RKO (cell line): ENCODE measurements at regions not wholly inside any gene's neighbourhood (a gene's known extent, or its start where the extent isn't known, plus 50 kb on each side); places are given as distances from the start of the nearest gene placed in this dataset.
A peak's percentile ranks its signal among the peaks of the same experiment; 100 is the strongest.
"Not testable (repeated sequence)": the region's sequence is repeated elsewhere in the genome, so short reads cannot be mapped to it uniquely, and the experiment has no call there.

ENCODE experiments used
- DNase-seq: peaks from one replicate; pipeline ENCODE4 v3.0.0-alpha.2; 2016; ENCODE audit warnings: low spot score

DNA sequence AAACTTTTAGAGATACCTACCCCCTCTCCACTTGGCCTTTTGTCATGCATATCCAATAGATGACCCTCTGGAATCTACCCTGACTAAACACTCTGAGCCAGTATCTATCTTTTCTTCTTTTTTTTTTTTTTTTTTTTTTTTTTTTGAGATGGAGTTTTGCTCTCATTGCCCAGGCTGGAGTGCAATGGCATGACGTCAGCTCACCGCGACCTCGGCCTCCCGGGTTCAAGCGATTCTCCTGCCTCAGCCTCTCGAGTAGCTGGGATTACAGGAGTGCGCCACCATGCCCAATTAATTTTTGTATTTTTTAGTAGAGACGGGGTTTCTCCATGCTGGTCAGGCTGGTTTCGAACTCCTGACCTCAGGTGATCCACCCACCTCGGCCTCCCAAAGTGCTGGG is 50.8 kb upstream of the GRIN2B start:
- DNase-seq, result not testable (repeated sequence)

DNA sequence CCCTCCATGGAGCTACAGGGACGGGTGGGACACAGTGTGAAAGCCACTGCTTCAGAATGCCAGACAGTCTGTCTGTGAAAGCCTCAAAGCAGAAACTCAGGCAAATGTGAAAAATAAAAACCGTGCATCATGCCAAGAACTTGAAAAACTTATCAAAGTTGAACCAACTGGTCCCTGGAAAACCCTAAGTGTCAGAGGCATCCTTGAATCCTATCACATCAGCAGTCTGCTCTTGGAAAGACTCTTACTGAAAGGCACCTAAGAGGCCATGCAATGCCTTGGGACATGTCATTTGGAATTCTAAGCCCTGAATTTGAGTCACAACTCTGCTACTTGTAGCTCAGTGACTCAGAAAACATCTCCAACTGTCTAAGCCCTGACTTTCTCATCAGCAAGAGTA is 62.4 kb upstream of the GRIN2B start:
- DNase-seq, result no peak

DNA sequence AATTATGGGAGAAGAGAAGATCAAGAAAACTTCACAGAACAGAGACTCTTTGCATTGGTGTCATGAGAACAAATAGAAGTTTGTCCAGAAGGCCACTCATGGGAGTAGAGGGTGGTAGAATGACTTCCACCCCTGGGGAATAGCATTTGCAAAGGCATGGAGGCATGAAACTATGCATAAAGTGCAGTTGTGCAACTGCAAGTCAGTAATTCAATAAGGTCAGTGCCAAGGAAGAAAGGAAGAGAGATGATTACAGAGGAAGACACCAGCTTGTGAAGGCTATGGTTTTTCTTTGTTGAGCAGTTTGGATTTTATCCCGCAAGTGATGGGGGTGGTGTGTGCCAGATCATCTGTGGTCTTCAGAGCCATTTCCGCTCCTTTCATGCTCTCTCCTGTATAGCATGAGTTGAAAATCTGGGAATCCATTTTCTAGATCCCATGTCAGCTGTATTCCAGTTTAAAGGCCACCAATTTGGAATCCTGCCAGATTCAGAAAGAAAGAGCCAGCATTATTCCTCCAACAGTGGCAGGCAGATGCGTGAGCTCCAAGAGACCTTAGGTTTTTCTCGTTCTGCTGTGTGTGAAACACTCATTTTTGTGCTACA is 67.6 kb upstream of the GRIN2B start:
- no peak for DNase-seq

DNA sequence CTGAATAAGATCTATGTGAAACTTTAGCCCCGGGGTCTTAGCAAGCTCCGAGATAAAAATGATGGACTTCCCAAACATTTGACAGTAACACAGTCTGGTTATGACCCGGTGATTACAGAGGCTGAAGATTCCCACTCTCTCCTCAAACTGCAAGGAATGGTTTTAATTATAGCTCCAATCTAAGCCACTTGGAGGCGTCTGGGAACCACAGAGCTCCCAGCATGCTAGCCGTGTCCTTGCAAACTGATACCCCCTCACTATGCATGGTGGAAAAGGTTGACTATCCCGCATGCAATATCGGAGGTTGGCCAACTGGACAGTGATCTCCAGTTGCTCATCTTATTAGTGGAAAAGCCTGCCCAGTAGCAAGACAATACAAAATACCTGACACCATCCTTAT is 76.5 kb upstream of the GRIN2B start:
- no peak for DNase-seq

- DNase-seq, result no peak
Observed at GRCh38 chr12:14058717-14059116, 77.3 kb upstream of the GRIN2B start.

GRCh38 chr12:14059548-14059947 is 78.1 kb upstream of the GRIN2B start:
- peak; percentile 23 for DNase-seq

DNA sequence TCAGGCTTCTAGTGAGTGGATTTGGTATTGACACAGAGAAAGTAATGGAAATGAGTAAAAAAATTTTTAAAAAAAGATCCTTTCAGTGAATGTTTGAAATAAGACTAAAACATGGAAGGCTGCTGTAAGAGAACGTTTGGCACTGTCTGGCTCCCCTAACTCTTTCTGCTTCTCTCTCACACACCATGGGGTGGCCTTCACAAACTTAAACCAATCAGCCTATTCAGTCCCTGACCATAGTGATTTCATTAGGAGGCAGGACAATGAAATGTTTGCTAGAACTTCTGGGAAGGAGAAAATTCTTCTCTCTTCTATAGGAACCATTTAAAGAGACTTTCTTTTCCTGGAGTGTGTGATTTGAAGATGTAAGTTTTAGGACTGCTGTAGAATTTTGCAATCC is 84.2 kb upstream of the GRIN2B start:
- no peak for DNase-seq

- DNase-seq, result no peak
Observed at GRCh38 chr12:14066021-14066420, 84.6 kb upstream of the GRIN2B start.

- no peak for DNase-seq
Observed at GRCh38 chr12:14068961-14069360, 87.6 kb upstream of the GRIN2B start.

DNA sequence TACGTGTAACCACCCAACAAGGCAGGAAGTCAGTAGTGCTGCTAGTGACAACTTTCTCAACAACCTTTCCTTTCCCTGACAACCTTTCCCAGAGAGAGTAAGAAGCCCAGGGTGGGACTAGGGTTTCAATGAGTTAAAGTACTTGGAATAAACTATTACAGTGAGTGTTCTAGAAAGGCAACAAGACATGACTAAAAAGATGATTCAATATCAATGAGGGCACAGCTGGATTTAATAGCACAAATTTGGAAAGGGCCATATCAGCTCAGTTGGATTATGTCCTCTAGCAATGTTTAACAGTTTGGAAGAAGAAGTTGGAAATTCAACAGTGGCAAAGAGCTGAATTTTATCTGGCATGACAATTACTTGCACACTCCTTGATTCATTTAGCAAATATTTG is 90.4 kb upstream of the GRIN2B start:
- no peak for DNase-seq

GRCh38 chr12:14072987-14073386 is 91.6 kb upstream of the GRIN2B start:
- DNase-seq, result no peak

DNA sequence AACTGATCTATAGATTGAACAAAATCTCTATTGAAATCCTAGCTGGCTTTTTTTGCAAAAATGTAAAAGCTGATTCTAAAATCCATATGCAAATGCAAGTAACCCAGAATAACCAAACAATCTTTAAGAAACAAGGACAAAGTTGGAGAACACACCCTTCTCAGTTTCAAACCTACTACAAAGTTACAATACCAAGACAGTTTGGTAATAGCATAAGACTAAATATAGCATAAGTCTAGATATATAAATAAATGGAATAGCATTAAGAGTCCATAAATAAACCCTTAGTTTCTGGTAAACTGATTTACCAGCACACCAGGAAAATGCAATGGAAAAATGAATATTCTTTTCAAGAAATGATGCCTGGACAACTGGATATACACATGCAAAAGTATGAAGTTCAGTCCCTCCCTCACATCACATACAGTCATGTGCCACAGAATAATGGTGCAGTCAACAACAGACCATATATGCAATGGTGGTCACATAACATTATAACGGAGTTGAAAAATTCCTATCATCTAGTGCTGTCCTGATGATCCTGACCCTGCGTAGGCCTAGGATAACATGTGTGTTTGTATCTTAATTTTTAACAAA is 94.5 kb upstream of the GRIN2B start:
- DNase-seq, result no peak

DNA sequence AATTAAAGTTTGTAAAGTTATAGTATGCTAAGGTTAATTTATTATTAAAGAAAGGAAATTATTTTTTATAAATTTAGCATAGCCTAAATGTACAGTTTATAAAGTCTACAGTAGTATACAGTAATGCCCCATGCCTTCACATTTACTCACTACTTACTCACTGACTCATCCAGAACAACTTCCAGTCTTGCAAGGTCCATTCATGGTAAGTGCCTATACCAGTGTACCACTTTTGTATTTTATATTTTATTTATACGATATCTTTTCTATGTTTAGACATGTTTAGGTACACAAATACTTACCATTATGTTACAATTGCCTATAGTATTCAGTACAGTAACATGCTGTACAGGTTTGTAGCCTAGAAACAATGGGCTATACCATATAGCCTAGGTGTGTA is 95.1 kb upstream of the GRIN2B start:
- no peak for DNase-seq

DNA sequence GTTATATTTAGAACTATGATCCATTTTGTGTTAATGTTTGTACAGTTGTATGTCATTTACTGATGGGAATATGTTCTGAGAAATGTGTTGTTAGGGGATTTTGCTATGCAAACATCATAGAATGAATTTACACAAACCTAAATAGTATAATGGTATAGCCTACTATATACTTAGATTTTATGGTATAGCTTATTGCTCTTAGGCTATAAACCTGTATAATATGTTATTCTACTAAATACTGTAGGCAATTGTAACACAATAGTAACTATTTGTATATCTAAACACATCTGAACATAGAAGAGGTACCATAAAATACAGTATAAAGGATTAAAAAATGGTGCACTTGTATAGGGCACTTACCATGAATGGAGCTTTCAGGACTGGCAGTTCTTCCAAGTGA is 105.4 kb upstream of the GRIN2B start:
- no peak for DNase-seq

DNA sequence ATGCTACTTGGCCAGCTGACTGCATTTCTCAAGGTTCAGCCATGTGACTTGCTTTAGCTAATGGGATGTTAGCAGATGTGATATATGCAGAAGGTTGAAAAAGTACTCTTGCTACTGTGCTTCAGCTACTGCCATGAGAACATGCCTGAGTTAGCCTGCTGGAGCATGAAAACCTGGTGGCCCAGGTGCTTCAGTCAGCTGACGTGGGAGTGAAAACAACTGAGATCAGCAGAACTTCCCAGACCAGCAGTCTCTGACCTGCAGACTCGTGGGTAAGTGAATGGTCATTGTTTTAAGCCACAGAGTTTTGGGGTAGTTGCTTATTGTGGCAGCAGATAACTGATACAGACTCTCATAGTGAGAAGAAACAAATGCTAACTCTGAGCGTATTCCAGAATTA is 118.6 kb upstream of the GRIN2B start:
- no peak for DNase-seq

DNA sequence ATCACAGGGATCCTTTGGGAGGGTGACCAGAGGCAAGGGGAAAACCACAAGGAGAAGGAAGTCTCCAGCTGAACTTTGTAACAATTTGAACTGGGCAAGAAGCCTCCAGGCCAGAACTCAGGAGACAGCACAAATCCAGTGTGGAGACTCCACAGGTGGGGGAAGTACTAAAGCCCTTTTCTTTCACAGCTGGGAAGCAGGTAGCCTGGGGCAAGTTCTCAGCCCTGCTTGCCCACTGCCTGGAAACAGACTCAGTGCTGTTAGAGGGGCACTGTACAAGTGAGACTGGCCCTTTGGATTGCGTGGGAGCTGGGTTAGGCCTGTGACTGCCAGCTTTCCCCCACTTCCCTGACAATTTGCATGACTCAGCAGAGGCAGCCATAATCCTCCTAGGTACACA is 120.2 kb upstream of the GRIN2B start:
- not testable (repeated sequence) for DNase-seq

DNA sequence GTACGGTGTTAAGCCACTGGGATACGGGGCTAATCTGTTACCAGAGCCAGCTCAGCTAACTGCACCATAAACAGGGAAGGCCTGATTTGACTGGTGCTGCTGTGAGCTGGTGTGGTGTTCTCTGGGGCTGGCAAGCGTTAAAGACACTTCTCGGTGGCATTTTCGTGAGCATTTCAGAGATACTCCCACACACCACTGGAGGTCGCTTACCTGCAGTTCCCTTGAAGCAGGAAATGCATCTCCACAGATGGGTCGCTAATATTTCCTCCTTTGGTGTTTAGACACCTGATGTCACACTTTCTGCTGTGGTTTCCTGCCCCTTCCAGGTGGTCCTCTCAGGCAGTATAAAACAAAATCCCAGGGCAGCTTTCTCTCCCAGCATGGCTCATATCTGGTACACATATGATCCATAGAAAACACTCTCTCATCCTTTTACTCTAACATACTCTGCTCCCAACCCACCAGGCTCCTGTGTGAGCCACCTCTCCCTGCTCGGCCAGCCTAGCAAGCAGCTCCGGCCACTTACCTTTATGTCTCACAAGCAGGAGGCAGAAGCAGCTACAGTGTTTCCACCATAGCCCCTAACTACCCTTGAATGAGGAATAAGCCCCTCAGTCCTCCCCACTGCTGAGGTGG is 129.9 kb upstream of the GRIN2B start:
- DNase-seq, result peak; percentile 14

- DNase-seq, result no peak
Observed at GRCh38 chr12:14113031-14113430, 131.6 kb upstream of the GRIN2B start.

GRCh38 chr12:14126692-14127091 is 145.3 kb upstream of the GRIN2B start:
- no peak for DNase-seq

DNA sequence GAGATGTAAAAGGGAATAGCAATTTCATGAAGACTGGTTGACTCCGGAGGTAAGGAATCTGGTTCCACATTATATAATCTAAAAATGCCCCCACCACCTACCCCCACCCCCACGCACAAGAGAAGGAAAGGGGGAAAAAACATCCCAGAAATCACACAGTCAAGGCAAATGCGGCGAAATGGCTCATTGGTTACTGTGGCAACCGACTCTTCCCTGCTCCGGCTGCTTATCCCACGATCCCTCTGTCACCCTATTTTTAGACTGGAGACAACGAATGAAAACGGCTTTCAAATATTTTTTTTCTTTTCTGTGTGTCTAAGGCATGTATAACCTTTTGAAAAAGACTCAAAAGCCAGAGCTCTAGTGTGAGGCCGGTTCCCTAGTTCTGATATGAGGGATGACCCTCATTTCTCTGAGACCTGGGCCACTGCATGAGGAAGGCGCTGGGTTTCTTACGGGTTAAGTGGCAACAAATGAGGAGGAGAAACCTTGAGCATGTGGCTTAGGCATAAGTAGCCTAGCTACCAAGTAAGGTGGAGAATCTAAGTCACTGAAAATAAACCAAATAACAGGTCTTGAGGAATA is 148.3 kb upstream of the GRIN2B start:
- no peak for DNase-seq

GRCh38 chr12:14135996-14136395 is 154.6 kb upstream of the GRIN2B start:
- no peak for DNase-seq

- DNase-seq, result no peak
Observed at GRCh38 chr12:14138495-14138894, 157.1 kb upstream of the GRIN2B start.

- DNase-seq, result no peak
Observed at GRCh38 chr12:14148489-14149270, 167.3 kb upstream of the GRIN2B start.
